HEK293T (cell line): ENCODE measurements at regions not wholly inside any gene's neighbourhood (a gene's known extent, or its start where the extent isn't known, plus 50 kb on each side); places are given as distances from the start of the nearest gene placed in this dataset.
"Not testable (repeated sequence)": the region's sequence is repeated elsewhere in the genome, so short reads cannot be mapped to it uniquely, and the experiment has no call there.

ENCODE experiments used
- ARNT ChIP-seq: fragments of 450-650 bp; IDR thresholded peaks from 2 replicates; pipeline ENCODE4 v1.6.1; 2017; ENCODE audit warnings: mild to moderate bottlenecking
- BHLHE40 ChIP-seq: fragments of 450-650 bp; IDR thresholded peaks from 2 replicates; pipeline ENCODE4 v1.6.1; 2016; ENCODE audit warnings: mild to moderate bottlenecking, moderate library complexity, borderline replicate concordance
- FOXA1 ChIP-seq: fragments of 450-650 bp; IDR thresholded peaks from 2 replicates; pipeline ENCODE4 v1.6.1; 2016; ENCODE audit warnings: mild to moderate bottlenecking
- HDGF ChIP-seq: fragments of 450-650 bp; IDR thresholded peaks from 2 replicates; pipeline ENCODE4 v1.6.1; 2017; ENCODE audit warnings: antibody characterized with exemption, borderline replicate concordance
- LEF1 ChIP-seq: fragments of 450-650 bp; IDR thresholded peaks from 2 replicates; pipeline ENCODE4 v1.6.1; 2017; ENCODE audit warnings: mild to moderate bottlenecking, borderline replicate concordance
- SP1 ChIP-seq: fragments of 450-650 bp; IDR thresholded peaks from 2 replicates; pipeline ENCODE4 v1.6.1; 2017
- SUZ12 ChIP-seq: fragments of 450-650 bp; IDR thresholded peaks from 2 replicates; pipeline ENCODE4 v1.6.1; 2016; ENCODE audit warnings: mild to moderate bottlenecking
- ZNF384 ChIP-seq: fragments of 450-650 bp; IDR thresholded peaks from 2 replicates; pipeline ENCODE4 v1.6.1; 2016
- TF ChIP-seq, protein P1 (sequence below): fragments of 450-650 bp; IDR thresholded peaks from 2 replicates; pipeline ENCODE4 v1.6.1; 2016

DNA sequence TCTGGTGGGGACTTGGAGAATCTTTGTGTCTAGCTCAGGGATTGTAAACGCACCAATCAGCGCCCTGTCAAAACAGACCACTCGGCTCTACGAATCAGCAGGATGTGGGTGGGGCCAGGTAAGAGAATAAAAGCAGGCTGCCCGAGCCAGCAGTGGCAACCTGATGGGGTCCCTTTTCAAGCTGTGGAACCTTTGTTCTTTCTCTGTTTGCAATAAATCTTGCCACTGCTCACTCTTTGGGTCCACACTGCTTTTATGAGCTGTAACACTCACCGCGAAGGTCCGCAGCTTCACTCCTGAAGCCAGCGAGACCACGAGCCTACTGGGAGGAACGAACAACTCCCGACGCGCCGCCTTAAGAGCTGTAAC, 288.6 kb upstream of the UBE2E3 start:
- TF ChIP-seq HDGF, SUZ12, ARNT, FOXA1, LEF1, BHLHE40, ZNF384, SP1: not testable (repeated sequence)
- TF ChIP-seq, protein P1, sequence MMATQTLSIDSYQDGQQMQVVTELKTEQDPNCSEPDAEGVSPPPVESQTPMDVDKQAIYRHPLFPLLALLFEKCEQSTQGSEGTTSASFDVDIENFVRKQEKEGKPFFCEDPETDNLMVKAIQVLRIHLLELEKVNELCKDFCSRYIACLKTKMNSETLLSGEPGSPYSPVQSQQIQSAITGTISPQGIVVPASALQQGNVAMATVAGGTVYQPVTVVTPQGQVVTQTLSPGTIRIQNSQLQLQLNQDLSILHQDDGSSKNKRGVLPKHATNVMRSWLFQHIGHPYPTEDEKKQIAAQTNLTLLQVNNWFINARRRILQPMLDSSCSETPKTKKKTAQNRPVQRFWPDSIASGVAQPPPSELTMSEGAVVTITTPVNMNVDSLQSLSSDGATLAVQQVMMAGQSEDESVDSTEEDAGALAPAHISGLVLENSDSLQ = not testable (repeated sequence)
